GM12878 (cell line): ENCODE measurements at regions not wholly inside any gene's neighbourhood (a gene's known extent, or its start where the extent isn't known, plus 50 kb on each side); places are given as distances from the start of the nearest gene placed in this dataset.

Experiments used
- ATAC-seq: fragments of 200-7000 bp; cut with Tn5 transposase; 3 replicates; pipeline ENCODE4 v1.9.1; 2020; ENCODE audit warnings: mild to moderate bottlenecking, moderate library complexity
- BruUV-seq: library from RNA; stranded (reverse); fragments of 400-500 nt; replicated peaks from 2 replicates; lab custom pipeline; 2021; lab: Mats Ljungman, UMichigan
- CTCF ChIA-PET: fragments of 300-600 bp; sonication (Branson Sonifier 250); formaldehyde crosslinking; extraction: SDS; loops from one replicate; lab custom pipeline; 2021; ENCODE audit warnings: inconsistent platforms; lab: Yijun Ruan, JAX
- POLR2A ChIA-PET: fragments of 350-600 bp; formaldehyde crosslinking; extraction: SDS; loops from one replicate; lab custom pipeline; 2021; ENCODE audit warnings: inconsistent platforms; lab: Charles Lee
- RAD21 ChIA-PET: fragments of 300-600 bp; sonication (Branson Sonifier 250); formaldehyde crosslinking; loops from one replicate; lab custom pipeline; 2023; ENCODE audit warnings: antibody characterized with exemption; ENCODE audit not compliant: unreplicated experiment; lab: Charles Lee
- SMC1A ChIA-PET: fragments of 300-600 bp; sonication (Branson Sonifier 250); formaldehyde crosslinking; loops from one replicate; lab custom pipeline; 2023; ENCODE audit not compliant: unreplicated experiment, uncharacterized antibody; lab: Charles Lee
- DNase-seq: peaks from one replicate; pipeline ENCODE4 v3.0.0-alpha.2; 2011; ENCODE audit warnings: low read depth, low spot score
- FAIRE-seq: peaks from 3 replicates; lab custom pipeline; 2011; peaks lifted over from hg19 to GRCh38; lab: Jason Lieb, UNC
- H2AFZ ChIP-seq: 2 replicates; pipeline ENCODE4 v1.6.0; 2011; ENCODE audit warnings: low read depth, low read length, control low read depth; ENCODE audit not compliant: control insufficient read depth
- H3K27ac ChIP-seq: 2 replicates; pipeline ENCODE4 v1.5.1; 2011; ENCODE audit warnings: control low read depth; ENCODE audit not compliant: control insufficient read depth, insufficient read depth
- H3K27me3 ChIP-seq, 2 experiments: replicated peaks in 1 of 2; 2 replicates each; pipeline versions ENCODE4 v1.6.0 to v1.6.1; 2011; ENCODE audit warnings: low read length in 1 of 2; ENCODE audit not compliant: control insufficient read depth in 2 of 2, insufficient read depth in 2 of 2
- H3K36me3 ChIP-seq, 2 experiments: 2 replicates each; pipeline ENCODE4 v1.5.1; 2011; ENCODE audit warnings: low read length in 1 of 2; ENCODE audit not compliant: control insufficient read depth in 2 of 2, insufficient read depth in 2 of 2
- H3K4me1 ChIP-seq: 2 replicates; pipeline ENCODE4 v1.6.1; 2011; ENCODE audit warnings: mild to moderate bottlenecking, low read length, moderate library complexity, mixed read lengths; ENCODE audit not compliant: control insufficient read depth, insufficient read depth
- H3K4me2 ChIP-seq: 2 replicates; pipeline ENCODE4 v1.6.0; 2011; ENCODE audit warnings: control low read depth; ENCODE audit not compliant: control insufficient read depth, insufficient read depth
- H3K4me3 ChIP-seq: fragments of 200-600 bp; sonication (generic); 2 replicates; pipeline ENCODE4 v1.5.1; 2016
- H3K79me2 ChIP-seq: 2 replicates; pipeline ENCODE4 v1.6.0; 2011; ENCODE audit warnings: low read length; ENCODE audit not compliant: control insufficient read depth, insufficient read depth
- H3K9ac ChIP-seq: 2 replicates; pipeline ENCODE4 v1.8.0; 2011; ENCODE audit warnings: low read length, control low read depth, mixed read lengths; ENCODE audit not compliant: control insufficient read depth, insufficient read depth
- H3K9me3 ChIP-seq: replicated peaks from 3 replicates; pipeline ENCODE4 v1.5.1; 2011; ENCODE audit warnings: mild to moderate bottlenecking, low read length; ENCODE audit not compliant: control insufficient read depth, insufficient read depth
- H4K20me1 ChIP-seq: 2 replicates; pipeline ENCODE4 v1.6.0; 2011; ENCODE audit not compliant: control insufficient read depth, insufficient read depth
- ASH2L ChIP-seq: fragments of 300-600, 200-600 bp; sonication (generic); IDR thresholded peaks from 2 replicates; pipeline ENCODE4 v1.6.1; 2017; ENCODE audit warnings: low read depth, mild to moderate bottlenecking, borderline replicate concordance
- KLF5 ChIP-seq: fragments of 450-650 bp; IDR thresholded peaks from 2 replicates; pipeline ENCODE4 v1.6.1; 2014; ENCODE audit warnings: mild to moderate bottlenecking; ENCODE audit not compliant: partially characterized antibody
- NR2F1 ChIP-seq: fragments of 450-650 bp; conservative IDR thresholded peaks from 2 replicates; pipeline ENCODE4 v1.6.1; 2017; ENCODE audit warnings: mild to moderate bottlenecking
- PBX3 ChIP-seq: IDR thresholded peaks from 2 replicates; pipeline ENCODE4 v1.6.1; 2011; ENCODE audit warnings: mild to moderate bottlenecking, low read depth, low read length, moderate library complexity; ENCODE audit not compliant: insufficient replicate concordance
- SIX5 ChIP-seq: IDR thresholded peaks from 2 replicates; pipeline ENCODE4 v1.6.1; 2011; ENCODE audit warnings: mild to moderate bottlenecking, low read depth, low read length, moderate library complexity; ENCODE audit not compliant: severe bottlenecking
- in situ Hi-C: fragments of 300-500 bp; cut with MboI; formaldehyde crosslinking; loops from 9 replicates; pipeline ENCODE4 v1.14.3; 2018; ENCODE audit warnings: mixed read lengths
- intact Hi-C: fragments of 100-400 bp; cut with micrococcal nuclease; formaldehyde crosslinking; loops from one replicate; pipeline ENCODE4 v1.14.2; 2022; ENCODE audit not compliant: unreplicated experiment
- TF ChIP-seq, protein P1 (sequence below): fragments of 450-650 bp; IDR thresholded peaks from 2 replicates; pipeline ENCODE4 v1.6.1; 2017; ENCODE audit warnings: mild to moderate bottlenecking, moderate library complexity

DNA sequence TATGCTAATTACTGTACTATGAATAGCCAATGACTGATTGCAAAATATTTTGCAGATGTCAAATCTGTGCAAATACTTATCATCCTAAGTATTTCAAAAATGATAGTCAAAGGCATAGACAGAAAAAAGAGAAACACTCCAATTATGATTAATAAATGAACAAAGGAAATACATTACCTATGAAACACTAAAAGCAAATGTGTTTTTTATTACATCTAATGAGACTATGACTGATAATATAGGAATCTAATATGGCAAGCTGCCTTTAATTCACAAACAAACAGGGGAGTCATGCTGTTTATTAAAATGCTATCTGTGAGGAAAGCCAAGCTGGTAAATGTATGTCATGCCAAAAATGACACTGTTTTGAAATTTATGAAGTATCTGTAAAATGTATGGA lies 713.2 kb upstream of the NRSN1 start:
- intact Hi-C loops: no loop called here
- TF ChIP-seq ASH2L (no peak), KLF5 (no peak), NR2F1 (no peak), PBX3 (no peak), SIX5 (no peak)
- TF ChIP-seq, protein P1, sequence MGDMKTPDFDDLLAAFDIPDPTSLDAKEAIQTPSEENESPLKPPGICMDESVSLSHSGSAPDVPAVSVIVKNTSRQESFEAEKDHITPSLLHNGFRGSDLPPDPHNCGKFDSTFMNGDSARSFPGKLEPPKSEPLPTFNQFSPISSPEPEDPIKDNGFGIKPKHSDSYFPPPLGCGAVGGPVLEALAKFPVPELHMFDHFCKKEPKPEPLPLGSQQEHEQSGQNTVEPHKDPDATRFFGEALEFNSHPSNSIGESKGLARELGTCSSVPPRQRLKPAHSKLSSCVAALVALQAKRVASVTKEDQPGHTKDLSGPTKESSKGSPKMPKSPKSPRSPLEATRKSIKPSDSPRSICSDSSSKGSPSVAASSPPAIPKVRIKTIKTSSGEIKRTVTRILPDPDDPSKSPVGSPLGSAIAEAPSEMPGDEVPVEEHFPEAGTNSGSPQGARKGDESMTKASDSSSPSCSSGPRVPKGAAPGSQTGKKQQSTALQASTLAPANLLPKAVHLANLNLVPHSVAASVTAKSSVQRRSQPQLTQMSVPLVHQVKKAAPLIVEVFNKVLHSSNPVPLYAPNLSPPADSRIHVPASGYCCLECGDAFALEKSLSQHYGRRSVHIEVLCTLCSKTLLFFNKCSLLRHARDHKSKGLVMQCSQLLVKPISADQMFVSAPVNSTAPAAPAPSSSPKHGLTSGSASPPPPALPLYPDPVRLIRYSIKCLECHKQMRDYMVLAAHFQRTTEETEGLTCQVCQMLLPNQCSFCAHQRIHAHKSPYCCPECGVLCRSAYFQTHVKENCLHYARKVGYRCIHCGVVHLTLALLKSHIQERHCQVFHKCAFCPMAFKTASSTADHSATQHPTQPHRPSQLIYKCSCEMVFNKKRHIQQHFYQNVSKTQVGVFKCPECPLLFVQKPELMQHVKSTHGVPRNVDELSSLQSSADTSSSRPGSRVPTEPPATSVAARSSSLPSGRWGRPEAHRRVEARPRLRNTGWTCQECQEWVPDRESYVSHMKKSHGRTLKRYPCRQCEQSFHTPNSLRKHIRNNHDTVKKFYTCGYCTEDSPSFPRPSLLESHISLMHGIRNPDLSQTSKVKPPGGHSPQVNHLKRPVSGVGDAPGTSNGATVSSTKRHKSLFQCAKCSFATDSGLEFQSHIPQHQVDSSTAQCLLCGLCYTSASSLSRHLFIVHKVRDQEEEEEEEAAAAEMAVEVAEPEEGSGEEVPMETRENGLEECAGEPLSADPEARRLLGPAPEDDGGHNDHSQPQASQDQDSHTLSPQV: no peak
- no peak overlapping the region for H2AFZ ChIP-seq
- no peak overlapping the region for H3K4me2 ChIP-seq
- SMC1A ChIA-PET: no interaction called here
- no peak overlapping the region for H3K27ac ChIP-seq
- FAIRE-seq (no peak), ATAC-seq (no peak), DNase-seq (no peak)
- BruUV-seq: no TSS peak
- POLR2A ChIA-PET: no interaction called here
- H3K4me3 ChIP-seq: no peak overlapping the region
- no peak overlapping the region for H3K9ac ChIP-seq
- H3K27me3 ChIP-seq: no peaks in the 10 kb centered on the region
- H3K79me2 ChIP-seq: no peaks in the 10 kb centered on the region
- no peaks in the 10 kb centered on the region for H3K4me1 ChIP-seq
- in situ Hi-C loops: no loop called here
- H4K20me1 ChIP-seq: no peaks in the 10 kb centered on the region
- RAD21 ChIA-PET: interaction anchor here (2.0 kb wide), 1 partner anchor 1822 kb away, joined by 6 read pairs; no protein-coding TSS in a partner anchor
- H3K9me3 ChIP-seq: no peaks in the 10 kb centered on the region
- CTCF ChIA-PET: interaction anchor here (0.6 to 2.1 kb wide), 3 partner anchors 51 to 1614 kb away, joined by 3 to 5 read pairs (median 3); no protein-coding TSS in a partner anchor
- H3K36me3 ChIP-seq: no peaks in the 10 kb centered on the region
